Hematopoietic multipotent progenitor cell (in vitro differentiated cells): ENCODE measurements at regions not wholly inside any gene's neighbourhood (a gene's known extent, or its start where the extent isn't known, plus 50 kb on each side); places are given as distances from the start of the nearest gene placed in this dataset.
A peak's percentile ranks its signal among the peaks of the same experiment; 100 is the strongest.

ENCODE experiments used
- DNase-seq, 3 donors: peaks; one replicate each; pipeline ENCODE4 v3.0.0-alpha.2; 2011 to 2015; ENCODE audit warnings: low read depth in 2 of 3, low spot score in 2 of 3

DNA sequence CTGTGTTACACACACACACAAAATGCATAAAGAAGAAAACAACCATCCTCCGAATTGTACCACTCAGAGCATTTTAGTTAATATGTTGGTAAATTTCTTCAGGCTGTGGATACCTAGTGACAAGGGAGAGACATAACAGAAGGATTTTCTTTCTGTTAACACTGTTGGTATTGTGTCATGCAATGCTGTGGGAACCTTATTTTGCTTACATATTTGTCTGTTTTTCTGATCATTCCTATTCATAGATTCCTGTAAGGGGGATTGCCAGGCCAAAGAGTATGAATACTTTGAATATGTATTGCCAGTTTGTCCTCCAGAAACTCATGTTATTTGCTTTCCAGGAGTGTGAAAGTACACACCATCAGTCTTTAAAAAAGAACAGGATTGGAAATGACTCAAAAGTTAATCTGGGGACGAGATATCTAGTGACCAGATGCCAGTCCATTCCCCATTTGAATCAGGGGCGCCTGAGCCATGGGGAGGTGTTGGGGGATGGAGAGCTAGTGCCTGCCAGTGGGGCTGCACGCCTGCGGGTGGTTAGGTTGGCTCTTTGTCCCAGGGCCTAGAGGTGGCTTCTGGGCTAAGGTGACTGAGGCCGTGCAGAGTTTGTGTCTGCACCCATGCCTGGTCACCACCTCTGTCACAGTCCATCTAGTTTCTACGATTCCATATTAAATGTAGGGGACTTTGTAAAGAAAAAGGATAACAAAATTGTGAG, 142.0 kb downstream of the PTPN20 start:
- DNase-seq: no peak

DNA sequence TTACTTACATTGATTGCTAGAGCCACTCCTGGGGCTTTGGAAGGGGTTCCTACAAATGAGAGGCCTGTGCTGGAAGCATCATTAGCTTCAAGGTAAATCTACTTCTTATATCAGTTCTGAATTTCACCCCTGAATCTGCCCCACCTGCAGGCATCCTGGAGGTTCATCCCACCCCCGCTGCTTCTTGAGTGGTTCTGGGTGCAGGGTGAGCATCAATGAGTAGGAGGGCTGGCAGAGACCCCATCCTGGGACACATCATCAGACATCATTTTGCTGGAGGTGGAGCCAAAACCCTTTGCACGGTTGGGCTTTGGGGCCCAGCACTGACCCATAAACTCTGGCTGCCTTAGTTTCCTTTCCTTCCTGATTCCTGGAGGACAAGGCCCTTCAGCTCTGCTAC, 143.7 kb downstream of the PTPN20 start:
- no peak for DNase-seq

DNA sequence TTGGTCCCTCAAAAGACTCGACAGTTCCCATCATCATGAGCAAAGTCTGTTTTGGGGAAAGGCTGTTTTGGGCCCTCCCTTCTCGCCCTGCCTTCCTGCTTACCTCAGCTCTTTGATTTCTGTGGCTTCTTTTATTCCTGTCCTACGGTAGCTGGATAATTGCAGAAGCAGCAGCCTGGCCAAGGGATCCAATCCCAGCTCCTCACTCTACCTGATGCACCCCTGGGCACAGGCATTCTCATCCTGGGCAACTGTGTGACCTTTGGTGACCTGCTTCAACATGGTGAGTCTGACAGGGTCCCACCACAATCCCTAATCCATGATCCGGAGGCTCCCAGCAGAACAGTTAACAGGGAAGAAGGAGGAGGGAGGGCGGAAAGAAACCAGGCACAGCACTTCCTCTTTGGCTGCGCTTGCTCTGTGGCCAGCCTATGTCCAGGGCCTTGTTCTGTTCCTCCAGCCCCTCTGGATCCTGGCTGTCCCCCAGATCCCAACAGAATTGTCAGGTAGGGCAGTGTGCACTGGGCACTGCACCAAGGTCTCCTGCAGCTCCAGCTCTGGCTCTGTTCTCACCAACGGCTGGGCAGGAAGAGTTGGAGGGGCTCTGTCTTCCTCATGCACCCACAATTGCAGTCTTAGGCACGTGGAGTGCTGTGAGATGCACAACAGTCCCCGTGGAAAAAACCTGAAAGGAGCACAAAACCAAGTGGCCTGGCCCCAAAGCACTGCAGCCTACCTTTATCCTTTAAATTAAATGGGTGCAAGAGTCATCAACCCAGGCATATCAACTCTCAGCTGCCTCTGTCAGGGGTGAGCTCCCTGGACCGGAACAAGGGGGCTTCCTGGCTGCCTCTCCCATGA, 144.4 kb downstream of the PTPN20 start:
- no peak for DNase-seq

DNA sequence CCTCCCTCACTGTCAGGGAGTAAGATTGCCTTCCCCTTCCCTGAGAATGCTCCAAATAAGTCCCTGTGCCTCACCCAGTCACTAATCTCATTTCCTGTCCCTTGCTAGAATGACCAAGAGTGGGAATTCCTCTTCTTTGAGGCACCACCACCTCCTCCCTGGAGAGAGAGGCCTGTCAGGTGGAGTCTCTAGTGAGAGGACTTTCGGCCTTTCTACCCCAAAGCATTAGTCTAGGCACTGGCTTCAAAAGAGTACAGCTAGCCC, 145.0 kb downstream of the PTPN20 start:
- no peak for DNase-seq

DNA sequence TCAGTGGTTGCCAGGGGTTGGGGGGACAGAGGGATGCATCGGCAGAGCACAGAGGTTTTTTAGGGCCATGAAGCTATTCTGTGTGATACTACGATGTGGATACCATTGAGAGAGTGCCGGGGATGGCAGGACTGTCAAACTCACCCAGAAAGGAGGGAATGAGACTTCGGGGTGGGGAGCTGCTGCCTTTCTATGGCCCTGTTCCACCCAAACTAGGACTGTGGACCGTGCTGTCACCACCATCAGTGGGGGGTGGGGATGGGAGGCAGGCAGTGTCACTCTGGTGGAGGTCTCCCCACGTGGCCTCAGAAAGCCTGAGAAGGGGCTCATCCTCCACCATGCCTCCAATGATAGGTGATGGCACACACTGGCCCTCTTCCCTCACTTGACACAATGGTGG, 146.2 kb downstream of the PTPN20 start:
- DNase-seq: no peak

DNA sequence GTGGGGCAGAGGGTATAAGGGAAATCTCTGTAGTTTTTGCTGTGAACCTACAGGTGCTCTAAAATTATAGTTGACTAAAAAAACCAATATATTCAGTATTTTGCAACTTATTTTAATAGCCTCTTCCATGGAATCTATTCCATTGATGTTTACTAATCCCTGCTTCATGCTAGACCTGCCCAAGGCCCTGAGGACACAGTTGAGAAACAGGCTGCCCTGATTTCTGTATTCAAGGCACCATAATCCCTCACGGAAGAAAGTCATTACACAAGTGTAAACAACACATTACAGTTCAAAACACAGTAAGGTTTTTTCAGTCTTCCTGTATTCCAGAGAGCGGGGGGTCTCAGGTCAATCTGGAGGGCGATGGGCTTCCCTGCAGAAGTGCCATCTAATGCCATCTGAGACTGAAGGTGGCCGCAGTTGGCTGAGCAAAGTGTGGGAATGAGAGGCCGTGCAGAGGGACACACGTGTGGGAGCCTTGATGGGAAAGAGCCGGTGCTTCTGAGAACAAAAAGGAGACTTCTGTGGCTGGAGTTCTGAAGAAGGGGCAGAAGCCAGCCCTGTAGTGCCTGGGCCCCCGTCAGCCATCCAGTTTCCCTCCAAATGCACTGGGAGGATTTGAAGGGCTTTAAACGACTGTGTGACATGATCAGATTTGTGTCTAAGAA, 146.9 kb downstream of the PTPN20 start:
- DNase-seq: no peak

DNA sequence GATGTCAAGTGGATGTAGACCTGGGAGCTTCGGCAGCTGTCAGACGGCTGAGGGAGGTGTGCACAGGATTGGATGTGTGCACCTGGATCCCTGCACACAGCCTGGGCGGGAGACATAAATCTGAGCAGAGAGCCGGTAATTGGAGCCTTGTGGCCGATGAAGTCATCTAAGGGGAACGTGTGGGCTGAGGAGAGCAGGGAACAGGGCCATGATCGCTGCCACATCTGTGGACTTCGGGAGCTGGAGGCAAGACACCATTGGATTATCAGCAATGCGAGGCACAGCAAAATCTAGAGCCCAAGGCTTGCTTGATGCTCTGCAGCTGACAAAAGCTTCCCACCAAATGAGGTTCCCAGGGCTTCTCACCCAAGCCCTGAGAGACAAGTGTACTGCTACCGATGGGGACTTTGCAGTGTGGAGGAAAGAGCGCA, 147.7 kb downstream of the PTPN20 start:
- no peak for DNase-seq

DNA sequence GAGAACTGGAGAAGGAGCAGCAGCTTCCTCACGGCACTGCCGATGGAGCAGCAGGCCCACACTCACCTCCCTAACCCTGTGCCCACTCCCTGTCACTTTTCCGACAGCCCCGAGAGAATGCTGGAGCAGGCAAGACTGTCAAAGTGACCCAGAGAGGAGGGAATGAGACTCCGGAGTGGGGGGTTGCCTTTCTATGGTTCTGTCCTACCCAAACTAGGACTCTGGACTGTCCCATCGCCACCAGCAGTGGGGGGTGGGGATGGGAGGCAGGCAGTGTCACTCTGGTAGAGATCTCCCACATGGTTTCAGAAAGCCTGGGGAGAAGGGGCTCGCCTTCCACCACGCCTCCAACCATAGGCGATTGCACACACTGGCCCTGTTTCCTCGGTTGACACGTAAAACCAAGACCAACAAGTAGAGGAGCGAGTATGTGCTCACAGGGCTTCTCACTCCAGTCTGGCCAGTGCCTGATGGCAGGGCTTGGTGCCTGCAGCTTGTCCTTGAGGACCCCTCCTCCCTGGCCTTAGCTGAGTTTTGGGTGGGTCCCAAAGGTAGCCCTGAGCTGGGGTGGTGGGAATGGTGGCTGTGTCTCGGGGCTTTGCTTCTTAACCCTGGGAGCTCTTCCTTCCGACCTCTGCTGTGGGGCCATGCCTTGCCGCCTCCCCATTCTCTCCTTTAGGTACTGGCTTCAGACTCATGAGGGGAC, 148.5 kb downstream of the PTPN20 start:
- DNase-seq: no peak

DNA sequence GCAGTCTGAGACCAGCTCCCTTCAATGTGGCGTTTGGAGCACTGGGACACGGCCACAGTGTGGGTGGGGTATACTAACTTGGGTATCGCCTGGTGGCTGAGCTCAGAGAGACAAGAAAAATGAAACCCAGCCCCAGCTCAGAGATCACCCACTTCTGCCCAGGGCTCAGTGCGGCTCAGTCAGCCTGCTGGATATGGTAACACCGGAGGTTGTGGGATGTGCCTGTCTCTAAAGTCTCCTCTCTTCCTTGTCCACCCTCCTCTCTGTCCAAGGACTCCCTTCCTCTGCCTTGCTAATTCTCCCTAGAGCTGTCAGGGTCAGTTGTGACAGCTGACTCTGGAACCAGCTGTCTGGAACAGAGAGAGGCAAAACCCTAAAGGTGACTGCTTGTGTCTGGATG, 149.1 kb downstream of the PTPN20 start:
- DNase-seq: no peak

DNA sequence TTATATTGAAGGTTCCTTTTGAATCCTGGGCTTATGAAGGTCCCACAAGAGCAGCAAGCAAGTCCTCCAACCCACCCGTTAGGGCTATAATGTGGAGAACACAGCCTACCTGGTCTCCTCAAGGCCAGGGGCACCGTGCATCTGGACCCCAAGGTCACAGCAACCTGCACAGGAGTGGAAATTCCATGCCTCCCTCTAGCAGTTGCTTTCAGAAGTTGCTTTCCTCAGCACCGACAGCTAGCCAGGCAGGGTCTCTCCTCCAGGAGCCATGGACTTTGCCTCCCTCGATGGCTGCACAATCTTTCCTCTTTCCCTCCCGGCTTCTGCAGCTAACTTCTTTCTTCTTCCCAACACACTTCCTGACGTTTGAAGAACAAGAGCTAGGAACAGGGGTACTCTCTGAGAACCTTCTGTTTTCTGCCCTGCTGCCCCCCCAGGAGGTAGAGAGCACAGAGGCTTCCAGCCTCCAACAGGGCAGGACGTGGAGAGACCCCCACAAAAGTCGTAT, 149.8 kb downstream of the PTPN20 start:
- DNase-seq: no peak

DNA sequence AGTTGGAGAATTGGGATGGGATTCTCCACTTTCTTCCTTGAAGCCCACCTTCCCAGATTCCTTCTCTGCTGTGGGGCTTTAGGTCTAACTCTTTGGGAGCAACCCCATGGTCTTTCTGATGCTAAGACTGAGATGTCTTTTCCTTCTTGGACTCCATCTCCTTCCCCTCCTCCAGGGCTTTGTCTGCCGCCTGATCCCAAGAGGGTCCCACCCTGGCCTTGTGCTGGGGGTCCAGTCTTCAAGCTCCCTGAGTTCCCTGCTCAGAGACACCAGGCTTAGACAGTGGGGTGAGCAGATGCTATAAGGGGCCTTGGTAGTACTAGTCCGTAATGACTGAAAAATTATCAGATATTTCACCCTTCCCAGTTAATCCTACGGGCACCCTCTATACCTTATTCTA, 150.5 kb downstream of the PTPN20 start:
- DNase-seq: no peak

DNA sequence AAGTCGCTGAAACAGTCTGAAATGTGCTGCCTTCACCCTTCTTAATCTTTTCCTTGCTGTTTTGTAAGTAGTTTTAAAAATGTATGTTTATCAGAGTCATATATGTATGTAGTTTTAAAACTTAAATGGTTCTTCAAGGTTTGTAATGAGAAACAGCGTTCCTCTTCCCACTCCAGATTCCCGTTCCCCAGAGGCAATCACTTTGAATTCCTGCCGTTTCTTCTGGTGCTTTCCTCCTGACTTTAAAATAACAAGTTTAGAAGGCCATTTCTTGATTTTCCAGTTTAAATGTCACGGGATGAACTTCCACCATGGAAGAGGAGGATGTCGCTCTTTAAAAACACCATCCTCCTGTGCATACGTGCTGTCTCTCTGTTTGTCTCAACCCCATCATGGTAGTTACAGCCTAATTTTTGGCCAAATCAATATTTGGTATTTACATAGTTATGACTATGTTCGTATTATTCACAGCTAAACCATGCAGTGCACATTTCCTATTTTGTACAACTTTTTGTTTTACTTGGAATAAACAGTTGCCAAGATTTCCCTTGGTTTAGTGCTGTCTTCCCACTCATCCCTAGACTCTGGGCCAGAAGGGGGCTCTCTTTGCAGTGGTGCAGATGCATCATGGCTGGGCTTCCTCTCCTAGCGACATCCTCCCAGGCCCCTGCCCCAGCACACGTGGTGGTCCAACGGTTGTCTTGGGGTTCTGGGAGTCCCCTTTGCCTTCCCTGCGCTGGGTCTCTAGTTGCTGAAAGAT, 151.4 kb downstream of the PTPN20 start:
- peak in 1 of 3 donors; percentile 32 for DNase-seq

DNA sequence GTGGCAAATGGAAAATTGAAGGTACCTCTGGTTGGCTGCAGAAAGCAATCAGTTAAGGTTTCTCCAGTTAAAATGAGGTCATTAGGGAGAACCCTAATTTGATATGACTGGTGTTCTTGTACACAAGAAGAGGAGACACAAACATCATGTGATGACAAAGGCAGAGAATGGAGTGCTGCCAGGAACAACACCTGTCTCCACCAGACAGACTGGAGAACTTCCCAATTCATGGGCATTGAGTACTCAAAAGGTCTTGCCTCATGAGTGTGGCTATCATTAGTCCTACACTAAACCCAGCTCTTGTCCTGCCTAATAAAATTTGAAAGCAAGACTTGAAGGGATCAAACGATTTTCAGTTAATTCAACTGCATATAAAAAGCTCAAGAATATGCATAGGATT, 152.6 kb downstream of the PTPN20 start:
- no peak for DNase-seq

DNA sequence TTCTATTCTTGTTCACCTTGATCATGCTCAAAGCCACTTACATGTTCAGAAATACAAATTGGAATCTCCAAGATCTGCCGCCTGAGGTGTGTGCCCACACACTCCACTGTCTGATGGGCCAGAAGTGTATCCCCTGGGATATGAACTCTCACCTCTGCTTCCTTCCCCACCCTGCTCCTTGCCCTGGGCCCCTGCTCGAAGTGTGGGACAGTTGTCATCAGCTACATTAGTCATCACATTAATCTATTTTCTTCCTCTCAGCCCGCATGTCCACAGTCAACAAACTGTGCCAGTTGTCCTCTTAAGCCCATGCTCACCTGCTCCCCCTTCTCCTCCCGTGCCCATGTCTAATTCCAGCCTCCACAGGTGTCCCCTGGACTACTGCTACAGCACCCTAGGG, 154.7 kb downstream of the PTPN20 start:
- DNase-seq: no peak

DNA sequence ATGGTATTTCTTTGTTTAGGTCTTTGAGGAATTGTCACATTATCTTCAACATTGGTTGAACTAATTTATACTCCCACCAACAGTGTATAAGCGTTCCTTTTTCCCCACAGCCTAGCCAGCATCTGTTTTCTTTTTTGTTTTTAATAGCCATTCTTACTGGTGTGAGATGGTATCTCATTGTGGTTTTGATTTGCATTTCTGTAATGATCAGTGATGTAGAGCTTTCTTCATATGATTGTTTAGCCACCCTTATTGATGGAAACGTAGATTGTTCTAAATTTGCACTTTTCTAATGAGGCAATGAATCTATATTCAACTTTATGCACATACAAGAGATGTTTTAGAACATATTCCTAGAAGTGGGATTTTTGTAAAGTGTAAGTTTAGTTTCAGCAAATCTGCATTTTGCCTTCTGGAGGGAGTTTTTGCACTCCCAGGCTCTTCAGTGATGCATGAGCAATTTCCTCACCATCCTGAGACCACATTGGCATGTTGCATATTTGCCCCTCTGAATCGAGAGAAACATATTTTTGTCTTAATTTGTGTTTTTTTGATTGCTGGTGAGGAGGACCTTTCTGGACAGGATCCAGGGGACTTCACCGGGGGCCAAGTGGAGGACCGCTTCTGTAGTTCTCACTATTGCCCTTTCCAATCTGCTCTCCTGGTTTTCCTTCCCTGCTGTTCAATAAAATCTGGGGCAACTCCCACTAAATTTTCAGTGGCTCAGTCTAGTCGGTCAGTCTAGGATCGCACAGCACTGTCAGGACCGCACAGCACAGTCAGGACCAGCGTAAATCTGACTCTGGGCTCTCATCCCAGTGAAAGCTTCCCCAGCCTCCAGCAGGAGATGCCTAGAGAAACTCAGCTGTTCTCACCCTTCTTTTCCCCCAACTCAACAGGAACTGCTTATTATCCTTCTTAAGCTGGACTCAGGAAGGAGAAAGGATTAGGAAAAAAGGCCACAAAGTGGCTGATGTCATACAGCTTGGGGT, 157.0 kb downstream of the PTPN20 start:
- DNase-seq: no peak

DNA sequence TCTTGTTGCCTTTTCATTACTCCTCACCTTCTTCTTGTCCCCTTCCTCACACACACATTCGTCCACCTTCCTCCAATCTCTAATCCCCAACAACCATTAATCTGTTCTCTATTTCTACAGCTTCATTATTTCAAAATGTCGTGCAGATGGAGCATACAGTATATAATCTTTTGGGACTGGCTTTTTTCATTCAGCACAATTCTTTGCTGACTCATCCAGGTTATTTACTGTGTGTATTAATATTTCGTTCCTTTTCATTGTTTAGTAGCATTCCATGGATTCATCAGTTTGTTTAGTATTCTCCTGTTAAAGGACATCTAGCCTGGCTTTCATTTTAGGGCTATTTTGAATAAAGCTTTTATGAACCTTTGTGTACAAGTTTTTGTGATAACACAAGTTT, 159.3 kb downstream of the PTPN20 start:
- DNase-seq: no peak

DNA sequence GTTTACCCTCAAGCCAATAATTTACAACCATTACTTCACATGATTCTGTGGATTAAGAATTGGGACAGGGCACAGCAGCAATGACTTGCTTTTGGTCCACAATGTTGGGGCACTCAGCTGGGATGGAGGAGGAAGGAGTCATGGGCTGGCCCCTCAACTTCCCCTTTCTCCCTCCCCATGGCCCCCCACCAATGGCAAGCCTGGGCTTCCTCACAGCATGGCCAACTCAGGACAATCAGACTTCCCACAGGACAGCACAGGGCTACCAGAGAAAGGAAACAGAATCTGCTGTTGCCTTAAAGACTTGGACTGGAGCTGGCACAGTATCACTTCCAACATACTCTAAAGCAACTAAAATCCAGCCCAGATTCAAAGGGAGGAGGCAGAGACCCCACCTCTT, 160.7 kb downstream of the PTPN20 start:
- DNase-seq: no peak

DNA sequence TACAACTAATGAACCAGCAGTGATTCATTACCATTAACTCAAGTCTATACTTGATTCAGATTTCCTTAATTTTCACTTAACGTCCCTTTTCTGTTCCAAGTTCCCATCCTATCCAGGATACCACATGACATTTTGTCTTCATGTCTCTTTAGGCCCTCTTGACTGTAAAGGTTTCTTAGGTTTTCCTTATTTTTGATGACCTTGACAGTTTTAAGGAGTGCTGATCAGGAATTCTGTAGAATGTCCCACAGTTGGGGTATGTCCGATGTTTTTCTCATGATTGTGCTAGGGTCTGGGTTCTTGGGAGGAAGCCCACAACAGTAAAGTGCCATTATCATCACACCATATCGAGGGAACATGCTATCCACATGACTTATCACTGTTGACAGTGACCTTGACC, 162.7 kb downstream of the PTPN20 start:
- no peak for DNase-seq

DNA sequence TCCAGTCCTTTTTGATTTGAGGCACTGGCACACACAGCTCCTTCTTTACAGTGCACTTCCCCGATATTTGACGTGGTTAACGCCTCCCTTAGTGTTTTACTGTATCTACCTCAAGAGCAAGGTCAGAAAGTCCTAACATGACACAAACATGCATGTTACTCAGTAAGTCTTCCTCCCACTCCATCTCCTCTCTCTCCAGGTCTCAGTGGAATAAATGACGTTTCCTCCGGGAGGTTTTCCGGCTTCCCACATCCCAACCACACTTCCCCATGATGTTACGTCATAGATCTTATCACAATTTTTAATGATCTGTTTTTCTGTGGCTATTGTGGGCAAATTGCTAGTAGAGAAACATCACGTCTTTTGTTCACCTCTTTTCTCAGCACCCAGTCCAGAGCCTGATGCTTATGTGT, 165.7 kb downstream of the PTPN20 start:
- DNase-seq: peak in 1 of 3 donors; percentile 4
